GM21825 (cell line): ENCODE measurements at regions not wholly inside any gene's neighbourhood (a gene's known extent, or its start where the extent isn't known, plus 50 kb on each side); places are given as distances from the start of the nearest gene placed in this dataset.

Source experiments
- ATAC-seq: cut with Tn5 transposase; IDR thresholded peaks from one replicate; pipeline ENCODE4 v1.9.1; 2021; ENCODE audit warnings: mild to moderate bottlenecking, moderate library complexity; ENCODE audit not compliant: unreplicated experiment

DNA sequence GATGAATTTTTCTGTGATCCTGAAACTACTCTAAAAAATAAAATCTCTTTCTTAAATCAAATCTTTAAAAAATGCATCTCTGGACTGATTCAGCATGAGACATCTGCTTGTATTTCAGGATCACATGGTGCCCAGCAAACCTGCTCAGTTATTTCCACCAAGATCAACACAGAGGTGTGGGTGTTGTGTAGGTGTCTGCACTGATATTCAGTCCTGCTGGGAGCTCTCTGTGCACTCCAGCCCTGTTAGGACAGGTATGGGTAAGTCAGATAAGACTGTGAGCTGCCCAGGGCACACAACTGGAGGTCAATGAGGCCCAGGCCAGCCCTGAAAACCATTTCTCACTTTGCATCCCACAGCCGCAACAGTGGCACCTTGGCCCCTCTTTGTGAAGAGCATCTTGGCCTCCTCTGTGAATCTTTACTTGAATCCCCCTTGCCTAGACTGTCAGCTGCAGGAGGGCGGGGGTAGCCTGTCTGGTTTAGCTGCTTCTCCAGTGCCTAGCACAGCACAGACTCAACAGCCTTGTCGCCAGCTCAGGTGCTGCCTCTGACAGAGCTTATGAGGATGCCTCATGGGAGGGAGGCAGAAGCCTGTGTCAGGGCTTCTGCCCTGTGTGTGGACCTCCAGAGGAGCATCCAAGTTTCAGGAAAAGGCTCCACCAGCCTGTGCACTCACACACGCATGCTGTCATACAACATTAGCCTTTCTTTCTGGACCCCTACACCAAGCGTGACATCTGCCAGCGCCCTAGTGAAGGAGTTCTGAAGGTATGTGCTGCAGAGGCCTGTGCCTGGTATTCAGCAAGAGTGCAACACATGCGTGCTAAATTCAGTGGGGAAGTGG is 187.6 kb upstream of the CST7 start:
- no peak for ATAC-seq

DNA sequence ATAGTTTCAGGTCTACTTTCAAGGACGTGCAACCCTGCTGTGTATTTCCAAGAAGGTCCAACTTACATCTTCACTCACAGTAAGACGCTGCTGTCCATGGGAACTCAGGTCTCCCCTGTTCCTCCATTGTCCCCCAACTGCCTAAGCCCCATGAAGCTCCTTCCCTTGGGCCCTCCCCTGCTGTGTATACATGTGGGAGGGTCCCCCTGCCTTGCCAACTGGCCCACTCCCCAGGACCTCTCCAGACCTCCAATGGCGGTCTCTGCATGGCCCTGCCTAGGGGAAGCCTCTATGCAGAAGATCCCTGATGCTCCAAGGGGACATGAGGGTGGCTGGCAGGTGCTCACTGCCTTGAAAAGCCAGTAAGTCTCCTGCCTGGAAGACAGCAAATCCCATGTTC is 186.7 kb upstream of the CST7 start:
- ATAC-seq = no peak

- ATAC-seq = no peak
Measured at GRCh38 chr20:24762791-24763350, 186.2 kb upstream of the CST7 start.

GRCh38 chr20:24763386-24764026 is 185.6 kb upstream of the CST7 start:
- no peak for ATAC-seq

GRCh38 chr20:24764027-24764793 is 184.9 kb upstream of the CST7 start:
- ATAC-seq = no peak

DNA sequence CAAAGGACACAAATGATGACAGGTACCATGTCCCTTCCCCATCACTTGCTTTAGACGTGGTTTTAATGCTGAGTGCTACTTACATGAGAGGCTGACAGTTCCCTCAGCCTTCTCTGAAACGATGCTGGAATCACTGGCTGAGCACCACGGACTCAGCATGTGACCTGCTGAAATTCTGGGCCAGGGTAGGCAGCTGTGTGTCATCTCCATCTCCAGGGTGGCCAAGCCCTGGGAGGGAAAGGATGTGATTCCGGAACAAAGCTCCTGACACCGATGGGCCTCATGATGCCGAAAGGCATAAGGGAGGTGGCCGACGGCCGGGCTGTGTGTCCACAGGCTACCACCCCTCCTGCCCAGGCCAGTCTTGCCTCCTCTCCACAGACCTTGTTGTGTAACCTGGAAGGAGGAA is 184.3 kb upstream of the CST7 start:
- no peak for ATAC-seq

GRCh38 chr20:24765316-24766142 is 183.5 kb upstream of the CST7 start:
- ATAC-seq = no peak

- ATAC-seq = no peak
Measured at GRCh38 chr20:24766143-24766527, 182.9 kb upstream of the CST7 start.

DNA sequence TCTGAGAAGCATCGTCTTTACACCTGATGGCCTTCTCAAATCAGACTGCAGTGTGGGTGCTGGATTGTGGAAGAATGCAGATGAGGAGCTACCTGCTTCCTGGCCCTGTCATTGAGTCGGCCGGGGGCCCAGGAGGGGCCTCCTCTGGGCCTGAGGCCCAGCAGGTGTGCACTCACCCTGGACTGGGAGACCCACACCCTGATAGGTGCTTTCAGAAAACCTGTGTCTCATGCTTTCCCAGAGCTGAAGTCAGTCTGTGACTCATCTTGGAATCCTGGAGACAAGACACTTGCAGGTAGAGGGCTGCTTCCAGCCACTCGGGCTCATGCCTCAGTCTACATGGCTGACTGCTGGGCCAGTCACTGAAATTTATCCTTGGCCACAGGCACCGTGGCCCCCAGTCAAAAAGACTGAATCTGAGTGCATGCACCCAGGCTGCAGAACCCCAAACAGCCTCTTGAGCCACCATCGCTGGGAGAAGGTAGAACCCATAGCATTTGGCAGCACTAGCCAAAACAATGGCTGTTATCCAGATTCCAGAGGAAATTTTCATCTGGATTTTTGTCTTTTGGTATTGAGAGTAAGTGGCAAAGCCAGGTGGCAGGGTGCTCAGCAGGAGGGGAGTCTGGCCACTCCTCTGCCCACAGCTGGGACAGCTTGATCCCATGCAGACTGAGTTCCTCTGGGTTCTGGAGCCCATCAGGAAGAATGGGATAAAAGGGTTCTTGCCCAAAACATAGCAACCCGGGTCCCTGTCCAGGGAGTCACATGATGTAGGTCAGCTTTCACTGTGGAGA is 182.0 kb upstream of the CST7 start:
- ATAC-seq = no peak

GRCh38 chr20:24767623-24768100 is 181.4 kb upstream of the CST7 start:
- no peak for ATAC-seq

DNA sequence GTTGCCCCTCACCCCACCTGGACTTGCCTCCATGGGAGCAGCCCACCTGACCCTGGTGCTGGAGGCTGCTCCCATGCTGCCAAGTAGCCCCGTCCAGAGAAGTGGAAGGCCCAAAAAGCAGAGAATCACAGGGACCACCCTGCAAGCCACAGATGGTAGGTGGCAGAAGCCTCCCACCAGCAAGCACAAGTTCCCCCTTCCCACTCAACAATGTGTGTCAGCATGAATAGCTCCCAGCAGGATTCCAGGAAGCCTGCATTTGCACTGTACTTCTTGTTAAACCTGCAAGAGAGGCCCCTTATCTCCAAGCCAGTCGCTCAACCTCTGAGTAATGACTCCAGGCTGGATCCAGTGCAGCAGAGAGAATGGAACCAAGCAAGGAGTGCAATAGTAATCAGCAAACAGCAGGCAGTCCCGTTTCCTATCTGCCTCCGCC is 180.8 kb upstream of the CST7 start:
- no peak for ATAC-seq

DNA sequence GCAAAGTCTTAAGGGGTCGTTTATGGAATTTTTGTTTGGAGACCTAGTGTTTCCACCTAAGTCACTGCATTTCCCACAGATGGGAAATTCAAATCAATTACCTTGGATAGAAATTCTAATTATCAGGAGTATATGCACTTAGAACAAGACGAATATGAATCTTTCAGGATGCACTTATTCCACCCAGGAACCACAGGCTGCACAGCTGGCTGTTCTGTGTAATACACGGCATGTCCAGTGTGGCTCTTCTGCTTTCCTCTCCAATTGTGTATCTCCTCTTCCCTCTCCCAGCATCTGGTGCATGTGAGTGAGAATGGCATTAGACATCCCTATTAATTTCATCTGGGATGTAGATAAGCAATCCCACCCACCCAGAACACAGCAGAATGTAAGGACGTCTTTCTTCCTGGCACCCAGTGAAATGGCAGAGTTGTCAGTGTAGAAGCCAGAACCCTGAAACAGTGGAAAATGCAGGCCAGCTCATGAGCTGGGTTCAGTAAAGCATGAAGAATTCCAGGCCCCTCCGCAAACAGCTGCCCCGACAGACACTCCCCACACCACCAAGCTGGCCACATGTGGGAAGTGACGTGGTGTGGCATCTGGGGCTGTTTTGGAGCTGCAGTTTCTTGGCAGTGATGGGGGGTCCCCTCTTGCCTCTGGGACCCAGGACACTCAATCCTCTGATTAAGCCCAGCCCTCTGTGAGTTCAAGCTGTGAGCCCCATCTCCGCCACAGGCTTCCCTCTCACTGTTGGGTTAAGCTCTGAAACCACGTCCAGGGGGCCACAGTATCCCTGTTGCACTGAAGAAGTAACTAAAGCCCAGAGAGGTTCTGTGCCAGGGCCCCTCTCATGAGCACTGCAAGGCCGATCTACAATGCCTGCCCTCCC is 180.1 kb upstream of the CST7 start:
- no peak for ATAC-seq

GRCh38 chr20:24769878-24770627 is 179.0 kb upstream of the CST7 start:
- ATAC-seq = no peak

DNA sequence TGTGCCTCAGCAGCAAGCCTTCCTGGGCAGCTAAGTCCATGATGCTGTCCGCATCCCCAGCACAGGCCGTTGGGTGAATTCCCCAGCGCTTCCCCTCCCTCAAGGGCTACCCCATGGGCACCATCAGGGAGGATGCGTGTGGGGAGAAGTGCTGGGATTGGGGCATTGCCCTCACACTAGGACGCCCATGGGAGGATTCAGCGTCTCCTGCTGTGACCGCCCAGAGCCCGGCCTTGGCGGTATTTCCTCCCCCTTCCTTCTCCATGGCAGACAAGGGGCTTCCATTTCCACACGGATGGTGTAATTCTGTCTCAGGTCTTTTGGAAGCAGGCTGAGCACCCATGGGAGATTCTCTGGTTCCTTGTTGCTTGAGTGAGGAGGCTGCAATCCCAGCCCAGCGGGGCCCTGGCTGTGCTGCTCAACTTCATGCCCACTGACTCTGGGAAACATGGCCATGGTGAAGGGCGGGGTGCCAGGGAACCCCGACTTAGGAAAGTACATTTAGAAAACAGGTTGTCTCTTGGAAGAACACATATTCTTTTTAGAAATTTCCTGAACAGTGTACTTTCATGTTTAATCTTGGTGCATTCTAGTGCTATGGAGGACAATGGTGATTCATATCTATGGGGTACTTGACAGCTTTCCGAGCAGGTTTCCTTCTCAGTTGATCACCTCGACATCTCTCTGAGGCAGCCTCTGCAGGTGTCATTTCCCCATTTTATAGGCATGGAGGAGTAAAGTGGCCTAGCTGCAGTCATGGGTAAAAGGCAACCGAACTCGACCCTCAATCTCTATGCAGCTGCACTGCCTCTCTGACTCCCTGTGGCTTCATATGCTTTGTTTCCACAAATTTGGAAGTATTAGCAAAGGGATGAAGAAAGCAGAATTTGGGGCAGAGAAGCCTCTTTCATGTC is 178.2 kb upstream of the CST7 start:
- no peak for ATAC-seq

GRCh38 chr20:24771542-24772061 is 177.5 kb upstream of the CST7 start:
- no peak for ATAC-seq

GRCh38 chr20:24772667-24773066 is 176.4 kb upstream of the CST7 start:
- no peak for ATAC-seq

DNA sequence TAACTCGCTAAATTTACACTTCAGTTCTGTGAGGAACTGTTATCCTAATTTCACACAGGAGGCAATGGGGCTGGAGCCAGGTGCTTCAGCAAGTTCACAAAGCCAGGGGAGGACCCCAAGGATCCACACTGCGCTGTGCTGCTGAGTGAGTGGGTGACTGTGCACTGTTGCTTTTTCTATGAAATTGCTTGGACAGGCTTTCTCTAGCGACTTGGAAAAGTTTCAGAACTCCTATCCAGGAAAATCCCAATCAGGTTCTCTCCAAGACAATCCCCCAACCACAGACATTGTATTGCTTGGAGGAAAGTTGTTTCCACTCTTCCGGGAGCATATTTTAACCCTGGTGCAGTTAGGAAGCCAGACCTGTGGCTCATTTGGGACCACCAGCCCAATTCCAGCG is 175.9 kb upstream of the CST7 start:
- no peak for ATAC-seq
